ENCODE measurements at regions not wholly inside any gene's neighbourhood (a gene's known extent, or its start where the extent isn't known, plus 50 kb on each side); places are given as distances from the start of the nearest gene placed in this dataset.

GRCh38 chr11:33534575-33534974, 166.1 kb downstream of the C11orf91 start:
- Mint-ChIP-seq H3K27ac (no peak overlapping the region), H3K9me3 (peaks cover 0 to 8% (median 1%) of the 10 kb centered on the region in 7 donors), H3K4me1 (peaks cover 2% of the 10 kb centered on the region), H3K27me3 (ENCODE audit: low read depth in 3 of 3) (peaks cover 0 to 6% (median 2%) of the 10 kb centered on the region in 3 donors), H3K4me3 (no peak overlapping the region), H3K36me3 (no peaks in the 10 kb centered on the region)
- no peak for TF ChIP-seq CTCF (IDR thresholded peaks at IDR 0.05)
- Histone ChIP-seq H3K27ac (ENCODE audit: low read depth in 1 of 2, low read length in 2 of 2) (no peak overlapping the region), H3K9me3 (replicated peaks in 1 of 2; ENCODE audit: control insufficient read depth in 1 of 2, insufficient read depth in 1 of 2, low read length in 2 of 2) (peaks cover 0 to 7% of the 10 kb centered on the region in 2 donors), H4K20me1 (ENCODE audit: insufficient read depth, low read length) (no peaks in the 10 kb centered on the region), H3K79me2 (ENCODE audit: insufficient read depth, low read length) (no peaks in the 10 kb centered on the region), H3K9ac (ENCODE audit: insufficient read depth, low read length, poor library complexity, severe bottlenecking) (no peak overlapping the region), H3K27me3 (ENCODE audit: control insufficient read depth in 2 of 2, insufficient read depth in 2 of 2, low read length in 2 of 2) (no peaks in the 10 kb centered on the region), H3K4me2 (replicated peaks; ENCODE audit: extremely low read depth, low read length, poor library complexity, severe bottlenecking) (no peak overlapping the region), H3K36me3 (replicated peaks in 1 of 2; ENCODE audit: control insufficient read depth in 1 of 2, insufficient read depth in 2 of 2, low read length in 2 of 2) (no peaks in the 10 kb centered on the region), H3K4me3 (replicated peaks in 1 of 3; ENCODE audit: low read depth in 2 of 3, low read length in 3 of 3) (no peak overlapping the region), H2AFZ (ENCODE audit: insufficient read depth, low read depth, low read length, poor library complexity, severe bottlenecking) (no peak overlapping the region), H3K4me1 (ENCODE audit: control insufficient read depth in 1 of 2, insufficient read depth in 2 of 2, low read length in 2 of 2) (no peaks in the 10 kb centered on the region)
- no CpG with 5 or more reads among the region's 1 CpG for WGBS (ENCODE audit: insufficient coverage)
- DNase-seq, result no peak
- intact Hi-C loops (cut with micrococcal nuclease), result no loop called here

- intact Hi-C loops (cut with micrococcal nuclease), result no loop called here
- 100% methylated on average over 1 of the region's 5 CpGs for WGBS (ENCODE audit: insufficient coverage)
- no peak for DNase-seq
Measured at GRCh38 chr11:33533386-33534052, 167.1 kb downstream of the C11orf91 start.

More at GRCh38 chr11:33533386-33534052, 167.1 kb downstream of the C11orf91 start:
- H3K36me3 ChIP-seq (replicated peaks in 1 of 2; ENCODE audit: control insufficient read depth in 1 of 2, insufficient read depth in 2 of 2, low read length in 2 of 2), result no peaks in the 10 kb centered on the region
- H4K20me1 ChIP-seq (ENCODE audit: insufficient read depth, low read length), result no peaks in the 10 kb centered on the region
- H3K4me3 ChIP-seq (replicated peaks in 1 of 3; ENCODE audit: low read depth in 2 of 3, low read length in 3 of 3), result no peak overlapping the region
- no peaks in the 10 kb centered on the region for H3K27me3 ChIP-seq (ENCODE audit: control insufficient read depth in 2 of 2, insufficient read depth in 2 of 2, low read length in 2 of 2)
- H2AFZ ChIP-seq (ENCODE audit: insufficient read depth, low read depth, low read length, poor library complexity, severe bottlenecking), result no peak overlapping the region
- Mint-ChIP-seq H3K4me3 (no peak overlapping the region), H3K27me3 (ENCODE audit: low read depth in 3 of 3) (peaks cover 0 to 7% (median 5%) of the 10 kb centered on the region in 3 donors), H3K36me3 (no peaks in the 10 kb centered on the region), H3K9me3 (peaks cover 0 to 8% (median 1%) of the 10 kb centered on the region in 7 donors), H3K4me1 (no peaks in the 10 kb centered on the region), H3K27ac (no peak overlapping the region)
- H3K4me2 ChIP-seq (replicated peaks; ENCODE audit: extremely low read depth, low read length, poor library complexity, severe bottlenecking), result no peak overlapping the region
- no peak overlapping the region for H3K27ac ChIP-seq (ENCODE audit: low read depth in 1 of 2, low read length in 2 of 2)
- H3K4me1 ChIP-seq (ENCODE audit: control insufficient read depth in 1 of 2, insufficient read depth in 2 of 2, low read length in 2 of 2), result no peaks in the 10 kb centered on the region
- peaks cover 0 to 7% of the 10 kb centered on the region in 2 donors for H3K9me3 ChIP-seq (replicated peaks in 1 of 2; ENCODE audit: control insufficient read depth in 1 of 2, insufficient read depth in 1 of 2, low read length in 2 of 2)
- TF ChIP-seq CTCF (IDR thresholded peaks at IDR 0.05), result no peak
- H3K79me2 ChIP-seq (ENCODE audit: insufficient read depth, low read length), result no peaks in the 10 kb centered on the region
- no peak overlapping the region for H3K9ac ChIP-seq (ENCODE audit: insufficient read depth, low read length, poor library complexity, severe bottlenecking)
